GF-D8 (cell line): ENCODE measurements at regions not wholly inside any gene's neighbourhood (a gene's known extent, or its start where the extent isn't known, plus 50 kb on each side); places are given as distances from the start of the nearest gene placed in this dataset.
"Not testable (repeated sequence)": the region's sequence is repeated elsewhere in the genome, so short reads cannot be mapped to it uniquely, and the experiment has no call there.

Source experiments
- DNase-seq: peaks from one replicate; lab custom pipeline; 2025; lab: John Stamatoyannopoulos, UW

GRCh38 chr16:52976539-52977167 is 76.0 kb downstream of the CHD9NB start:
- DNase-seq: no peak

DNA sequence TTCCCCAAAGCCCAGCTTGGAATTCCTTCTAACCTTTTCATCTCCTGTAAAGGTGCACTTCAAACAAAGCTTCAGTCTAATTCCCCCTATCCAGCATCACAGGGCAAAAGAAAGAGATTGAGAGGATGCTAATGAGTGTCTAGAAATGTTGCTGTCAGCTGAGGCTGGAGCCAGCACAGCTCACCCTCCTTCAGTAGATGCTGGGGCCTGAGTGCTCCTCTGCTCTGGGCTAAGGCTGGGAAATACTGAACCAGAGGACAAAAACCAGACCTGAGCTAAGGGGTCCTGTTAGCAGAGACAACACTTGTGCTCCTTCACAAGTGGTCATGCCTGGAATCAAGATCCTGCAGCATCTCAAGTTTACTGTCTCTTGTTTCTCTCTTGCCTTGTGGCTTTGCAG is 85.0 kb downstream of the CHD9NB start:
- no peak for DNase-seq

DNA sequence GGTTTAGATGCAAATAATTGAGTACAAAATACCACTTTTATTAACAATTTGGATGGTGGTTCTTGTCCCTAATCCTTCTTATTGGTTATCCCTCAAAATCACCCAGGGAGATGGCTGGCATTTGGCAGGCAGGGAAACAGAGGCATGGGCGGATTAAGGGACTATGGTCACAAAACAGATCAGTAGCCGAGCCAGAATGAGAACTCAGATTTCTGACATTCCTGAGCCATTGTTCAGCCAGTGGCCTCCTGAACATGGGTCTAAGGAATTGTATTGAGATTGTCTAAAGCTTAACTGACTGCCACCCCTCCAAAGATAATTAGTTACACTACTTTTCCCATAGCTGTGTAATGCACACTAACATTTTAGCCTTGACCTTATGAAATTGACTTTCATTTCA is 88.4 kb downstream of the CHD9NB start:
- no peak for DNase-seq

GRCh38 chr16:52963855-52964242 is 88.8 kb downstream of the CHD9NB start:
- DNase-seq: no peak

DNA sequence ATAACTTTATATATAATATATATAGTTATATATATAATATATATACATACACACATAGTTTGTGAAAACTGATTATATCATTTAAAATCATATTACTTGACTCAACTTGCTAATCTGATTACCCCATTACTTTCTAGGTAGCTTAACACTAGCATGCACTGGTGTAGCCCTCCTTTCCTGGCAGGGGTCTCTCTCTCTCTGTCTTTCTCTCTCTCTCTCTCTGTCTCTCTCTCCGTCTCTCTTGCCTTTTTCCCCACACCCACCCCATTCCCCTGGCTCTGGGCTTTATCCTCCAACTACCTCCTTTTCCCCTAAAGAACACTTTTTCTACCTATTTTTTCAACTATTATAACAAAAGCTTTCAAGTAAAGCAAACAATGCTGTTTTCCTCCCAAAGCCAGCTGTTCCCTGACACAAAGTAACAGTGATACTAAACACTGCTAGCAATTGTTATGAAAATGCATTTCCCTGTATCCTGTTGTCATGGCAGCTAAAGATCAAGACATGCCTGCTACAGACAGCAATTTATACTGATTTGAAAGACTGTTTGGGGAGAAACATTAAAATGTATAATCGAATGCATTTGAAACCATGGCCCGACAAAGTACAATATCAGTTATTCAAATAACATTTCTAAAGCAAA is 89.4 kb downstream of the CHD9NB start:
- no peak for DNase-seq

GRCh38 chr16:52958951-52959350 is 93.7 kb downstream of the CHD9NB start:
- no peak for DNase-seq

DNA sequence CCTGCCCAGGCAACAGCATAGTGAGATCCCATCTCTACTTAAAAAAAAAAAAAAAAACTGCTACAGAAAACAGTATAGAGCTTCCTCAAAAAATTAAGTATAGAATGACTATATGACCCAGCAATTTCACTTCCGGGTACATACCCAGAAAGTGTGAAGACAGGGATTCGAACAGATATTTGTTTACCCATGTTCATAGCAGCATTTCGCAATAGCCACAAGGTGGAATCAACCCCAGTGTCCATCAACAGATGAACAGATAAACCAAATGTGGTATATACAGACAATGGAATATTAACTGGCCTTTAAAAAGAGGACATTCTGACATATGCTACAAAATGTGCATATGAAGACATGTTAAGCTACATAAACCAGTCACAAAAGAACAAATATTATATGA is 95.5 kb downstream of the CHD9NB start:
- DNase-seq: no peak

DNA sequence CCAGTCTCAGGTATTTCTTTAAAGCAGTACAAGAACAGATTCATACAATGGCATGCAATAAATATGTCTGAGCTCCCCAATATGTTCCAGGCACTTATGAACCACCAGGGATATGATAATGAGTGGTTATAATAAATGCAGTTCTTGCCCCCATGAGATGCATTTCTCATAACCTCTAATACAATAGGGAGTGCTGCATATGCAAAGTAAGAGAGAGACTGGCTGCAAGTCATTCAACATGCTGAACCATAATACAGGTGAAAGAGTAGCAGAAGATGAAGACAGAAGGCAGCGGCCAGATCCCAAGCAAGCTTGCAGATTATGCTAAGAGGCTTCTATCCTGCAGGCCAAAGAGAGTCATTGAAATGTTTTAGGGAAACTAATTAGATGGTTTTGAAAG is 96.7 kb downstream of the CHD9NB start:
- no peak for DNase-seq

- no peak for DNase-seq
Measured at GRCh38 chr16:52953215-52953614, 99.5 kb downstream of the CHD9NB start.

DNA sequence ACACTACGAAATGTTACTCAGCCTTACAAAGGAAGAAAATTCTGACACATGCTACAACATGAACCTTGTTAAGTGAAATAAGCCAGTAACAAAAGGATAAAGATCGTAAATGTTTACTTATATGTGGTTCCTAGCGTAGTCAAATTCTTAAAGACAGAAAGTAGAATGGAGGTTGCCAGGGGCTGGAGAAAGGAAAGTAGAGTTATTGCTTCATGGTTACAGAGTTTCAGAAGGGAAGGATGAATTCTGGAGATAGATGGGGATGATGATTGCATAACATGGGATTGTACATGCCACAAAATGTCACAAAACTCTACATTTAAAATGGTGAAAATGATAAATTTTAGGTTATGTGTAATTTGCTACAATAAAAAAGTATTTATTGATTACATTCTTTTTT is 103.8 kb downstream of the CHD9NB start:
- no peak for DNase-seq

GRCh38 chr16:52932321-52932720 is 120.4 kb downstream of the CHD9NB start:
- DNase-seq: no peak

- DNase-seq: no peak
Measured at GRCh38 chr16:52929478-52930400, 123.0 kb downstream of the CHD9NB start.

- DNase-seq: no peak
Measured at GRCh38 chr16:52928955-52929354, 123.7 kb downstream of the CHD9NB start.

GRCh38 chr16:52925143-52925542 is 127.6 kb downstream of the CHD9NB start:
- DNase-seq: no peak

GRCh38 chr16:52924162-52924561 is 128.5 kb downstream of the CHD9NB start:
- DNase-seq: no peak

DNA sequence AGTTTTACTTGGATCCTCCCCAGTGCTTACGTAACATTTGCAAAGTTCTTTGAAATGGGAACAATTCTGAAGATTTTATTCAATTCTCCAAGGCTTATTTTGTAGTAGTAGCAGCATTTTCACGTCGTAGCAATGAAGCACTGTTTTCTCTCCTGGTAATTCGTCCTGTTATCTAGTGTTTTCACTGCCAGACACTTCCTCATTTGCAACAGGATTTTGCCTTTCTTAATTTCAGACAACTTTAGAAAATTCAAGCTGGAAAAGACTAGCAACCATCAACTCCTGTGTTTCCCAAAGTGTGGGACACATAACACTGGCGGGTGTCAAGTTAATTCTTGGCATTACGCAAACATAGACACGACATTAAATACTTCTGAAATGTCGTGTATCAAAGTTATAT is 131.6 kb downstream of the CHD9NB start:
- no peak for DNase-seq

GRCh38 chr16:52920331-52920730 is 132.4 kb downstream of the CHD9NB start:
- DNase-seq: no peak

GRCh38 chr16:52914428-52914827 is 138.3 kb downstream of the CHD9NB start:
- DNase-seq: no peak

DNA sequence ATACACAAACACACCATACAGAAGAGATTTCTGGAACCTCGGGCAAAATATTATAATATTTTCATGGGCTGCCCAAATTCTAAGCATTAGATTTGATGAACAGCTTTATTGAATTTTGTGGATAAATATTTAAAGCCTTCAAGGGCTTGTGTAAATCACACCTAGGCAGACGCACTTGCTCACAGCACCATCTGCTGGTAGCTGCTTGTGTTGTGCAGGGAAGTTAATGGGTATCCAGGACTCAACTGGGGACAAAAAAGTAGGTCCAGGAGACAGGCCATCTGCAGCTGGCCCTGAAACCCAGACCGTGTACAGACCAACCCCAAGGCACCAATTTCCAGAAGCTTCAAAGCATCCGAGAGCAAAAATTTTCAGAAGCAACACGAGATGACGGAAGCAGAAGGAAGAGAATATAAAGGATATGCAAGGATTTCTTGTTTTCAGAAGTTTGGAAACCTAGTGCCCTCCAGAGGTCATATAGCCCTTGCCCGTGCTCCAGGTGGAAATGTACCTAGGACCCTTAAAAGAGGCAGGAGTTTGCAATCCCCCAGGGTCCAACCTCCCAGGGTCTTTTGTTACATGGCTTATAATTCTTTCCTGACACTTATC is 140.0 kb downstream of the CHD9NB start:
- no peak for DNase-seq

DNA sequence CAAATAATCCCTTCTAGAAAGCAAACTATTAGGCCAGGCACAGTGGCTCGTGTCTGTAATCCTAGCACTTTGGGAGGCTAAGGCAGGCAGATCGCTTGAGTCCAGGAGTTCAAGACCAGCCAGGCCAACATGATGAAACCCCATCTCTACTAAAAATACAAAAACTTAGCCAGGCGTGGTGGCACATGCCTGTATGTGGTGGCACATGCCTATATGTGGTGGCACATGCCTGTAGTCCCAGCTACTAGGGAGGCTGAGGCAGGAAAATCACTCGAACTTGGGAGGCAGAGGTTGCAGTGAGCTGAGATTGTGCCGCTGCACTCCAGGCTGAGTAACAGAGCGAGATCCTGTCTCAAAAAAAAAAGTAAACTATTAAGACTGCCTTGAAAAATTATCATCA is 144.6 kb downstream of the CHD9NB start:
- DNase-seq: not testable (repeated sequence)

DNA sequence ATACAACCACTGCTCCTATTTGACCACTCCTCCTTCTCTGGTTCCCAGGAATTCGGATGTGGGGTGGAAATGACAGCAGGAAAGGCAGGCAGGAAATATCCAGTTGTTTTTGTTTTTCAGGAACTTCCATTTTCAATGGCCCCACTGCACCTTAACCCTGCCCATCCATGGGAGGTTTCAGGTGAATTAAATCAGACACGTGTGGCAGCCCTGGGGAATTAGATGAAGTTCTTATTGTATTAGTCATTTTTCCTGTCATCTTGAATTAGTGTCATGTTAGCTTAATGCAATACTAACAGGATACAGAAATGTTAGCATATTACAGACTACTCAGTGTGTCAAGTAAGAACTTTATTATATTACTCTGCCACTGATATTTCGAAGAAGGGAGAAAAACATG is 146.4 kb downstream of the CHD9NB start:
- DNase-seq: no peak

GRCh38 chr16:52896478-52897164 is 156.1 kb downstream of the CHD9NB start:
- no peak for DNase-seq
